ENCODE measurements at regions not wholly inside any gene's neighbourhood (a gene's known extent, or its start where the extent isn't known, plus 50 kb on each side); places are given as distances from the start of the nearest gene placed in this dataset.
A peak's percentile ranks its signal among the peaks of the same experiment; 100 is the strongest.
"Not testable (repeated sequence)": the region's sequence is repeated elsewhere in the genome, so short reads cannot be mapped to it uniquely, and the experiment has no call there.

DNA sequence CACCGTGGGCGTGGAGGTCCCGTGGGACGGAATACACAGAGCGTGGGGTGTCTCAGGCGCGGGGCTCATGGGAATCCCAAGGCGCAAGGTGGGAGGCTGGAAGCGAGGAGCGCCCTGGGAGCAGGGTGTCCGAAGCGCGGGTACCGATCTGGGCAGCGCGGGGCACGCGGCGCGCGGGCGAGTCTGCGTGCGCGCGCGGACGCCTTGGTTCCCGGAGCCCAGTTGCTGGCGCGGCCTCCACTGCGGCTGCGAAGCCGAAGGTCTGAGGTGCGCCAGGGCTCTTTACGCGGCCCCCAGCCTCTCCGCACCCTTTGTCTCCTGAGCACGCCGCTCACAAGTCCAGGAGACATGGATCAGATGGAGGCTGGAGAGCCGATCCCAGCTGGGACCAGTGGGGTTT lies 118.5 kb downstream of the CRLF3 start:
- not testable (repeated sequence) for DNase-seq; H3K27me3 ChIP-seq (ENCODE audit: insufficient read depth, low read depth, severe bottlenecking); H3K36me3 ChIP-seq; H3K9me3 ChIP-seq (ENCODE audit: severe bottlenecking); H3K27ac ChIP-seq; H3K4me3 ChIP-seq (ENCODE audit: low read depth, low read length)

DNA sequence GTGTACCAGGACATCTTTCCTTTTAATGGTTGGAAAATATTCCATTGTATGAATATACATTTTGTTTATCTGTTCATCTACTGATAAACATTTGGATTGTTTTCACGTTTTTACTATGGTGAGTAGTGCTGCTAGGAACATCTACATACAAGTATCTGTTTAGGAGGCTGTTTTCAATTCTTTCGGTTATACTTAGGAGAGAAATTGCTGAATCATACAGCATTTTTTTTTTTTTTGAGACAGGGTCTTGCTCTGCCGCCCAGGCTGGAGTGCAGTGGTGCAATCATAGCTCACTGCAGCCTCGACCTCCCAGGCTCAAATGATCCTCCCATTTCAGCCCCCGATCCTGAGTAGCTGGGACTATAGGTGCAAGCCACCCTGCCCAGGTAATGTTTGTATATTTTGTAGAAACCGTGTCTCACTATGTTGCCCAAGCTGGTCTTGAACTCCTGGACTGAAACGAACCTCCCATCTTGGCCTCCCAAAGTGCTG lies 122.9 kb downstream of the CRLF3 start:
- DNase-seq: no peak
- TF ChIP-seq, protein P1, sequence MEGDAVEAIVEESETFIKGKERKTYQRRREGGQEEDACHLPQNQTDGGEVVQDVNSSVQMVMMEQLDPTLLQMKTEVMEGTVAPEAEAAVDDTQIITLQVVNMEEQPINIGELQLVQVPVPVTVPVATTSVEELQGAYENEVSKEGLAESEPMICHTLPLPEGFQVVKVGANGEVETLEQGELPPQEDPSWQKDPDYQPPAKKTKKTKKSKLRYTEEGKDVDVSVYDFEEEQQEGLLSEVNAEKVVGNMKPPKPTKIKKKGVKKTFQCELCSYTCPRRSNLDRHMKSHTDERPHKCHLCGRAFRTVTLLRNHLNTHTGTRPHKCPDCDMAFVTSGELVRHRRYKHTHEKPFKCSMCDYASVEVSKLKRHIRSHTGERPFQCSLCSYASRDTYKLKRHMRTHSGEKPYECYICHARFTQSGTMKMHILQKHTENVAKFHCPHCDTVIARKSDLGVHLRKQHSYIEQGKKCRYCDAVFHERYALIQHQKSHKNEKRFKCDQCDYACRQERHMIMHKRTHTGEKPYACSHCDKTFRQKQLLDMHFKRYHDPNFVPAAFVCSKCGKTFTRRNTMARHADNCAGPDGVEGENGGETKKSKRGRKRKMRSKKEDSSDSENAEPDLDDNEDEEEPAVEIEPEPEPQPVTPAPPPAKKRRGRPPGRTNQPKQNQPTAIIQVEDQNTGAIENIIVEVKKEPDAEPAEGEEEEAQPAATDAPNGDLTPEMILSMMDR (IDR thresholded peaks at IDR 0.05; ENCODE audit: low read depth, low read length): no peak
- Histone ChIP-seq H3K4me3 (ENCODE audit: low read depth, low read length) (no peak overlapping the region), H3K27ac (no peak overlapping the region), H3K36me3 (no peaks in the 10 kb centered on the region), H3K27me3 (ENCODE audit: insufficient read depth, low read depth, severe bottlenecking) (no peaks in the 10 kb centered on the region), H3K9me3 (ENCODE audit: severe bottlenecking) (no peaks in the 10 kb centered on the region)

DNA sequence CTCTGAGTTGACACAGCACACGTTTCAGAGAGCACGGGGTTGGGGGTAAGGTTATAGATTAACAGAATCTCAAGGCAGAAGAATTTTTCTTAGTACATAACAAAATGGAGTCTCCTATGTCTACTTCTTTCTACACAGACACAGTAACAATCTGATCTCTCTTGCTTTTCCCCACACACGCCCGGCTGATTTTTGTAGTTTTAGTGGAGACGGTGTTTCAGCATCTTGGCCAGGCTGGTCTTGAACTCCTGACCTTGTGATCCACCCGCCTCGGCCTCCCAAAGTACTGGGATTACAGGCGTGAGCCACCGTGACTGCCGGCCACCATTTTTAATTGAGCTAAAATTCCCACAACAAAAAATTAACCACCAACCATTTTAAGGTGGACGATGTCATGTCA lies 123.7 kb downstream of the CRLF3 start:
- H3K4me3 ChIP-seq (ENCODE audit: low read depth, low read length); H3K9me3 ChIP-seq (ENCODE audit: severe bottlenecking); H3K27me3 ChIP-seq (ENCODE audit: insufficient read depth, low read depth, severe bottlenecking); H3K36me3 ChIP-seq; DNase-seq: not testable (repeated sequence)
- H3K27ac ChIP-seq: peak overlapping the region; percentile 68

DNA sequence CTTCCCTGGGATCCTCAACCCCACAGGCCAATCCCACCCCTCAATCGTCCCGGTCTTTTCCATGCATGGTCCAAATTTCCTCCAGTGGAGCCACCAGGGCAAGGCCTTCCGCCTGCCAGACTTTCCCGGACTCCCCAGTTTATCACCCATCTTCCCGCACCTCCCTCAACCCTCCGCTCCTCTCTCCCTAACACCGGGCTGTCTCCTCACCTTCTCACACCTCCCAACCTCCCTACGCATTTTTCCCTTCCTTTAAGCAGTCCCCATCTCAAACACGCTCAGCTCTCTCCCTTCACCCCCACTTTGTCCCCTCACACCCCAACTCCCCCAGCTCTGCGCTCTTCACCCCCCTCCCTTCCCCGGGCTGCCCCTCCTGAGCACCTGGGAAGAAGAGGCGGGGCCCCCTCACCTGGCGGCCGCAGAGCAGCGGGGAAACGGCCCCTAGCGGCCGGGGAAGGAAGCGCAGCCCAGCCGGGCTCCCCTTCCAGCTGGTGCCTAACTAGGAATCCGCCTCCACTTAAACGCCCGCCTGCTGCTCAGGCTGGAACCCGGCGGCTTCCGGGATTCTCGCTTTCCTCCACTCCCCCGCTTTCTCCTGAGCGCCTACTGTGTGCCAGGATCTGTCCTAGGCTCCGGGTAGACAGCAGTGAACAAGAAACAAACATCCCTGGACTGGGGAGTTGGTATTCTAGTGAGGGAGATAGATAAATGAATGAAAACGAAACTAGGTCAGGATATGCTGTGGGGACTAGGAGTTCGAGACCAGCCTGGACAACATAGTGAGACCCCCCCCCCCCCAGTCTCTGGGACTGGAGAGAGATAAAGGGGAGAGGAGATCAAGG lies 126.7 kb downstream of the CRLF3 start:
- TF ChIP-seq, protein P1 (IDR thresholded peaks at IDR 0.05; ENCODE audit: low read depth, low read length): peak; percentile 80
- not testable (repeated sequence) for H3K27me3 ChIP-seq (ENCODE audit: insufficient read depth, low read depth, severe bottlenecking); H3K36me3 ChIP-seq; H3K9me3 ChIP-seq (ENCODE audit: severe bottlenecking); H3K27ac ChIP-seq; H3K4me3 ChIP-seq (ENCODE audit: low read depth, low read length)
- DNase-seq: peak; percentile 83

DNA sequence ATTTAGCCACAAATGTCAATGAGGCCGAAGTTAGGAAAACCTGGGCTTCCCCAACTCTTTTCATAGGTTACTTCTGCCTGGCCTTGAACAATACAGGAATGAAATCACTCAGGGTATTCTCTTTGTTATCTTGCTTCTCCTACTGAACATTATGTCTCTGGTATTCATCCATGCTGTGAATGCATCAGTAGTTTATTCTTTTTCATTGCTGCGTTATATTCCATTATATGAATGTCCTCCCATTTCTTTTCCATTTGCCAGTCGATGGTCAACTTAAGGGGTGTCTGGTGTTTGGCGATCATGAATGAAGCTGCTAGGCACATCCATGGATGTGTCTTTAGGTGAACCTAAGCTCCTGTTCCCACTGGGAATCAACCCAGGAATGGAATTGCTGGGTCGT lies 128.3 kb downstream of the CRLF3 start:
- no peaks in the 10 kb centered on the region for H3K36me3 ChIP-seq
- H3K4me3 ChIP-seq (ENCODE audit: low read depth, low read length): no peak overlapping the region
- H3K27me3 ChIP-seq (ENCODE audit: insufficient read depth, low read depth, severe bottlenecking): no peaks in the 10 kb centered on the region
- DNase-seq: no peak
- H3K9me3 ChIP-seq (ENCODE audit: severe bottlenecking): no peaks in the 10 kb centered on the region
- TF ChIP-seq, protein P1 (IDR thresholded peaks at IDR 0.05; ENCODE audit: low read depth, low read length): no peak
- H3K27ac ChIP-seq: no peak overlapping the region

DNA sequence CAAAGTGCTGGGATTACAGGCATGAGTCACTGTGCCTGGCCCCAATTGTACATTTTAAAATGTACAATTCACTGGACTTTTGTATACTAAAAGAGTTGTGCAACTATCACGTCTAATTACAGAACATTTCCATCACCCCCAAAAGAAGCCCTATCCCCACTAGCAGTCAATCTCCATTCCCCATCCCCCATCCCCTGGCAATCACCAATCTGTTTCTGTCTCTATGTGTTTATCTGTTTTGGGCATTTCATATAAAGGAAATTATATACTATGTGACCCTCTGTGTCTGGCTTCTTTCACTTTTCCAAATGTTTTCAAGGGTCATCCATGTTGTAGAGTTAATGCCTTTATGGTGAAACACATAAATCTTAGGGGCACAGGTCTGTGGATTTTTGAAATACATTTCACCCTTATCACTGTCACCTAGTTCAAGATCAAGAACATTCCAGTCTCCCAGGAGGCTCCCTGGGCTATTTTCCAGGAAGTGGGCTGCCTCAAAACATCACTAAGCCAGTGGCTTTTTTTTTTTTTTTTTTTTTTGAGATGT lies 129.2 kb downstream of the CRLF3 start:
- not testable (repeated sequence) for DNase-seq, H3K27ac ChIP-seq

DNA sequence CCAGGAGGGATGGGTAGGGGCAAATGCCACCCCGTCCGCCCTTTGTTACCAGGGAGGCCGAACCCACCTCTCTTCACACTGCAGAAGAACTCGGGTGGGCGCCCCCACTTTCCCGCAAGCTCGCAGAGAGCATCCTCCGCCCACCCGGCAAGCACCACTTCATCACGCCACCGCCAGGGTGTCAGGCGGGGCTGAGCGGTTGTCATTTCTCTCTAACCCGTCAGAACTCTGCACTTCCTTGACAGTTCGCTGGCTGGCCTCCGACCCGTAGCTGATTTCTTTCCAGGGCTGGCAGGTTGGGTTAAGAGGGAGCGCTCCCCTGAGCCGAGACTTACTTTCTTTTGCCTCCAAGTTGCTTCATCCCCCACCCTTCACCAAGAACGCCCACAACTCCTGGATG lies 130.7 kb downstream of the CRLF3 start:
- not testable (repeated sequence) for H3K4me3 ChIP-seq (ENCODE audit: low read depth, low read length); DNase-seq; H3K9me3 ChIP-seq (ENCODE audit: severe bottlenecking); H3K27me3 ChIP-seq (ENCODE audit: insufficient read depth, low read depth, severe bottlenecking); H3K27ac ChIP-seq; H3K36me3 ChIP-seq

More for the DNA sequence above, 129.2 kb downstream of the CRLF3 start:
- H3K27me3 ChIP-seq (ENCODE audit: insufficient read depth, low read depth, severe bottlenecking); H3K36me3 ChIP-seq; H3K4me3 ChIP-seq (ENCODE audit: low read depth, low read length); H3K9me3 ChIP-seq (ENCODE audit: severe bottlenecking): not testable (repeated sequence)

DNA sequence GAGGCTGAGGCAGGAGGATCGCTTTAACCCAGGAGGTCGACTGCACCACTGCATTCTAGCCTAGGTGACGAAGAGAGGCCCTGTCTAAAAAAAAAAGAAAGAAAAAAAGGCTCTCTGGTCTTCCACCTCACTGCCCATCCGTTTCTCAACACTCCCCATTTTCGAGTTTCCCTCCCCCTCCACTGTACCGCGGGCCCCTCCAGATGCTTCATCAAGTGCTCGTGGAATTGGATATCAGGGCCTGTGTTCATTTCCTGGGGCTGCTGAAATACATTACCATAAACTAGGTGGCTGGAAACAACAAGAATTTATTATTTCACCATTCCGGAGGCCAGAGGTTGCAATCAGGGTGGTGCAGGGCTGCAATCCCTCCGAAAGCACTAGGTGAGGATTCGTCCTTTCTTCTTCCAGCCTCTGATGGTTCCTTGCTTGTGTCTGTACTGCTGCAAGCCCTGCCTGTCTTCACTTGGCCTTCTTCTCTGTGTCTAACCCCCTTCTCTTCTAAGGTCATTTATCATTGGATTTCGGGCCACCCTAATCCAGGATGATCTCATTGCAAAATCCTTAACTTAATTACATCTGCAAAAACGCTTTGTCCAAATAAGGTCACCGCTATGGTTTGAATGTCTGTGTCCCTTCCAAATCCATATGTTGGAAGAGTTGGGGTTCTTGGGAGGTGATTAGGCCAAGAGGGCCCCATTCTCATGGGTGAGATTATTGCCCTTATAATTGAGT lies 135.1 kb downstream of the CRLF3 start:
- H3K27ac ChIP-seq: peak overlapping the region; percentile 87
- DNase-seq: peak; percentile 73
- H3K9me3 ChIP-seq (ENCODE audit: severe bottlenecking); H3K36me3 ChIP-seq; H3K27me3 ChIP-seq (ENCODE audit: insufficient read depth, low read depth, severe bottlenecking): not testable (repeated sequence)
- peak overlapping the region; percentile 31 for H3K4me3 ChIP-seq (ENCODE audit: low read depth, low read length)

DNA sequence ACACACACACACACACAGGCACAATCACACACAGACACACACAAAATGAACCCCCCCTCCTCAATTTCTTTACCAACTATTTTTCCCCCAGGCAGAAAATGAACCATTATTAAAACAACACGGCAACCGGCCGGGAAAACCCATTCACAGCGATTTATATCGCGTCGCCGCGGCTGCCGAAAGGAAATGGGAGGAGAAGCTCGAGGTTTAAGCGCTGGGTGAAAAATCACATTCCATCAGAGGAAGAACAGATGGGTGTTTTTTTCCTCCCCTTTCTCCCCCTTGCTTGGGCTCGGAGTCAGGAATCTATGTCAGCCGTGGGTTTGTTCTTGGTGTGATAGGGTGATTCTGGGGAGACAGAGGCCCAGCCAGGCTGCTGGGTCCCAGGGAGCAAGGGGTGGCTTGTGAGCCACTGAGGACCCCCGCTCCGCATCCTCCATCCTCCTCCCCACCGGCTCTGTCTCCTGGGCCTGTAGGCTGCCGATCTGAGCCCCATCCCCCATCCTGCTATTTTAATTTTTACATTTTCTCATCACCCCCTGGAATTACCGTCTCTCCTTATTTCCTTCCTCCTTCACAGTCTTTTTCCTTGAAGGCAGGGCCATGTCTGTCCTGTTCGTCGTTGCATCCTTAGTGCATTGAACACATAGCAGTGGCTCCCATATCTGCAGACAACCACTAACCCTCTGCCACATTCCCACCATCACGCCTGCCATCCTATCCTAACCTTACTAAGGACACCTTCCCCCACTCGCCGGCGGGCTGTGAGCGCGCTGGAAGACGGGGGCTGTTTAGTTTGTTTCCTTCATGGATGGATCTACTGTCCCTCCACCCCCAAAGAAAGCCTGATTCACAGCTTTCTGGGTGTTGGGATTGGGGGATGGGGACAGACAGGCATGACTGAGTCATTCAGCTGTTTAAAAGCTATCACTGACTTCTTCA lies 137.7 kb downstream of the CRLF3 start:
- not testable (repeated sequence) for H3K27me3 ChIP-seq (ENCODE audit: insufficient read depth, low read depth, severe bottlenecking); DNase-seq; H3K4me3 ChIP-seq (ENCODE audit: low read depth, low read length); H3K27ac ChIP-seq; H3K9me3 ChIP-seq (ENCODE audit: severe bottlenecking); H3K36me3 ChIP-seq

DNA sequence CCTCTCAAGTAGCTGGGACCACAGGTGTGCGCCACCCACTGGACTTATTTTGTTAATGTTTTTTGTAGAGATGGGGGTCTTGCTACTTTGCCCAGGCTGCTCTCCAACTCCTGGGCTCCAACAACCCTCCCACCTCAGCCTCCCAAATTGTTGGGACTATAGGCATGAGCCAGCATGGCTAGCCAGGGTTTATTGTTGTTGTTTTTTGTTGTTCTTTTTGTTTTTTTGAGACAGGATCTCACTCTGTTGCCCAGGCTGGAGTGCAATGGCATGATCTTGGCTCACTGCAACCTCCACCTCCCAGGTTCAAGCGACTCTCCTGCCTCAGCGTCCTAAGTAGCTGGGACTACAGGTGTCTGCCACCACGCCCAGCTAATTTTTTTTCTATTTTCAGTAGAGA lies 142.2 kb downstream of the CRLF3 start:
- H3K4me3 ChIP-seq (ENCODE audit: low read depth, low read length); H3K27me3 ChIP-seq (ENCODE audit: insufficient read depth, low read depth, severe bottlenecking); H3K9me3 ChIP-seq (ENCODE audit: severe bottlenecking); H3K27ac ChIP-seq; DNase-seq; H3K36me3 ChIP-seq: not testable (repeated sequence)

Data from WERI-Rb-1 (cell line).